Limb (tissue), 2 donors: ENCODE measurements at regions not wholly inside any gene's neighbourhood (a gene's known extent, or its start where the extent isn't known, plus 50 kb on each side); places are given as distances from the start of the nearest gene placed in this dataset.
A peak's percentile ranks its signal among the peaks of the same experiment; 100 is the strongest.
"Not testable (repeated sequence)": the region's sequence is repeated elsewhere in the genome, so short reads cannot be mapped to it uniquely, and the experiment has no call there.

Source experiments
- DNase-seq, 2 donors: peaks; one replicate each; pipeline ENCODE4 v3.0.0-alpha.2; 2016; ENCODE audit errors: extremely low spot score in 2 of 2

DNA sequence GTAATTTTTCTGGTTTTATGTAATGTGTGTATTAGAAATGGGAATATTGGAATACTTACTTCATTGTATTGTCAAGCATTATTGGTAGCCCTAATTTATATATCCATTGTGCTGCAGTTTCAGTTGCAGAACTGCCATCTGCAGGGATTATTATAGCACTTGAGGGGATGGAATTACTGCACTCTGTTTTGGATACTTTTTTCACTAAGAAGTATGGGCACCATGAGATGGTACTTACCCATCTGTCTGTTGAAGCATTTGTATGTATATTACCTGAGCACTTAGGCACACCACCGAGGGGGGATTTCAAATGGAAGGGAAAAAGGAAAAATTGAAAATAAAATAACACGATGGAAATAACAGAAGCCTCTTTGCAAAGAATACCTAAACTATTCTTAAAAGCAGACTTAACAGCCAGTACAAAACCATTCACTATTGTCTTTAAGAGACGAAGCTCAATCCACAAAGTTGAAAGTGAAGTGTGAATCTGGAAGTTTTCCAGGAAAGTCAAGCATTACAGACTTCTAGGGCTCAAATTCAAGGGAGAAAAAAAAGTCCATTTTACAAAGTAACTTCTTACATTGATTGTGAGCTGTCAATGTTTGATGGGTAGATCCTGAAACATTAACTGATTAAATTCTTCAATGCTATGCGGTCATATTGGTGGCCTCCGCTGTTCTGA lies 318.7 kb downstream of the SOX4 start:
- DNase-seq = no peak

DNA sequence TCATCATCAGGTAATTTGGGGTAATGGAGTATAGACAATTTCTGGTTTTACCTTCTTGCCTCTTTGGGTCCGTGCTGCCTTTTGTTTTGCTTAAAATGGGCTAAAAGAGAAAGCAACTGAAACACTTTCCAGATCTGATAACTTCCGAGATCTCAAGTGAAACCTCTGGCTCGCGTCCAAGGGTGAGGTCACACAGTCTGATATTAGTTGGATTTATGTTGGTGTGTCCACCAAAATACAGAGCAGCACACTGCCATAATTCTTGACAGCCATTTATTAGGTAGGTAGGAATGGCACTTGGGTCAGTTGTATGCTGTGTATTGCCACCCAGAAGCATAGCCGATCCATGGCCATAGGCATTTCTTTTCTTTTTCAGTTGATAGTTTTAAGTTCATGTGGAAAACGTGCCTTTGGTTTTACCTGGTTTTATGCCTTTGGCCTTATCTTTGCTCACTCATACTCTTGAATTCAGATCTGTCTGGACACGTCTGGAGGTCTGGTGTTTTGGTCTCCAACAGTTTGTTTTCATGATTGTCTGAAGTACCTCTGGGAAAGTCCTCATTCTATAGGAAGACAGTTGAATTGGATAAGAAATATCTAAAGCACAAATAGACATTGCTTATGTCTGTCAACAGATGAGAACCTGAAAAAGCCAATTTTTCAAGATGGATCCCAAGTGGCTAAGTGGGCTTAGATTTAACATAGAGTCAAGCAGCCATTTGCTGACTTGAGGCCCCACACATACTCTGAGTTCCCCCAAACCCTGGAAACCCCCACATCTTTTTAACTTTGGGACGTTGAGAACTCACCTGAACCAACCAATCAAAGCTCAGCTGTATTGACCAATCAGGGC lies 320.8 kb downstream of the SOX4 start:
- peak in 1 of 2 donors; percentile 51 for DNase-seq

DNA sequence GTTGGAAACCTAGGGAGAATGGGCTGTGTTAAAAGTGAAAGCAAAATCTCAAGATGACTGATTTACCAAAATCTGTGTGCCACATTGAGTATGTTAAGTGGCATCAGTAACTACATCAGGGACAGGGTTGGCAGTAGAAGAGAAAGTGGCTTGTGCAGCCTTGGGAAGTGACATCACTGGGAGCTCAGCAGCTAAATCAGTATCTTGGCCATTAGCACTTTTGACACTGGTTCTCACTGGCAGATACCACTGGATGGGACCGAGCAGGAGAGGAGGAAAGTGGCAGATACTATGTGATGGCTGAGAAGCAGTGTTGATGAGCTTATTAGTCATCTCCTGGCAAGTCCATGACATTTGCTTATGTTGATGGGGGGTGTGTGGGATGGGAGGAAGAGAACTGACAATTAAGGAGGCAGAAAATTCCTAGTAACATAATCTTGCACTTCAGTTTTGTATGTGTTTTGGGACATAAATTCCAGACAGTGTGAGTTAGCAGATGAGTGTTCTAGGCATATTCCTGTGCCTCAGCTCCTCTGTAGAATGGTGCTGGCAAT lies 322.2 kb downstream of the SOX4 start:
- no peak for DNase-seq

DNA sequence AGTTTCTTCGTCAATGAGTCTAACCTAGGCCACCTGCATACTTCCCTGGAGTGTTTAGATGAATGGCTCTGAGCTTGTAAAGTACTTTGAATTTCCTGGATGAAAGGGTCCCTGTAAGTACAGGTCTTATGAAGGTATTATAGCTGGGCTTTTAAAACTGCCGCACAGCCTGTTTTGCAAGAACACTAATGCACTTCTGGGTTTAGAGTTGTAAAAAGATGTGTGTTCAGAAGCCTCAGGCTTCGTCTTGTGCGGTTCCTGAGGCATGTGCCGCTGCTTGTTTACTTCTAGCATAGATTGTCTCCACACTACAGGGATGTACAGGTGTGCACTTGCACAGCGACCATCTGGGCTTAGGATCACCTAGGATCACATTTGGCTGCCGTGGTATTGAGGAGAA lies 324.5 kb downstream of the SOX4 start:
- DNase-seq = no peak

DNA sequence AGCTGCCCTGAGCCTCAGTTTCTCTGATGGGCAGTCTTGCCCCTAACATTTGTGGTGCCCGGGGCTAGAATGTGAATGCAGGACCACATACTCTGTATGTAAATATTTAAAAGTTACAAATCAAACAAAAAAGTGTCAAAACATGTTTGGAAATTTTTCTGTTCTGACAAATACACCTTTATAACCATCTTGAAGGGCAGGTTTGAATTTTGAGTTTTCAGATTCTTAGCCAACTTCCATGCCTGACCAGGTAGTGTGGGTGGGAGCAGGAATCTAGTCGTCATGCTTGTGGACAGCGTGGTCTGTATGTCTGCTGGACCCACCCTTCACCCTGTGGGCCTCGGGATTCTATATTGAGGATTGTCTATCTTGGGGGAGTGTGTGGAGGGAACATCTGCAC lies 325.1 kb downstream of the SOX4 start:
- no peak for DNase-seq

DNA sequence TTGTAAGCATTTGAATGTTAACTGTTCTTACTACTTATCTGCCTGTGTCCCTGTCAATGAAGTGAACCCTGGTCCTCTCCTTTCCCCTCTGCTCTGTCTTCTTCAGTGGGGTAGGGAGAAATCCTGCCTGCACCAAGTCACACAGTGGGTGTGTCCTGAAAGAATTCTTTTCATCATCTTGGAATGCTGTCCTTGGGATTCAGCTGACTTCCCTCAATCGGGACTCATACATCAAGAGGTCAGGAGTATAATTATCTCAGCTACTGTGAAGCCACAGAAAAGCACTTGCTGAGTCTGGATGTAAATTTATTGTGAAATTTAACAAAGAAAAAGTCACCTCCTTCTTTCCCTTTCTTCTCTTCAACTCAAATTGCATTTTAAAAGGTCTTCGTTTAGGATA lies 328.5 kb downstream of the SOX4 start:
- DNase-seq = no peak

DNA sequence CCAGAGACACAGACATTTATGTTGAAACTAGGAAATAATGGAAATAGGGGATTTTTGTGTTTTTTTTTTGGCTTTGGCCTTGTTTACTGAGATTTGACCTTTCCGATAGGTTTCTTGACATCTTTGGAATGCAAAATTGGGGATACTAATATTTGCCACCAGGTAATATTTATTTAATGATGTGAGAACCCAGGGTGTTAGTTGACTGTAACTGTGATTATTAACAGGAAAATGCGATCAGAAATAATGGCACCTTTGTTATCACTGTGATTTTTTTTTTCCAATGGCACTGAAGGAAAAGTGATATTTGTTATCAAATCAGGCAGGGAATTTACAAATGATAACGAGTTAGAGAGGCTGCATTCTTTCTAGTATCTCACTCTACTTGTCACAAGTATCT lies 330.5 kb downstream of the SOX4 start:
- DNase-seq = no peak

DNA sequence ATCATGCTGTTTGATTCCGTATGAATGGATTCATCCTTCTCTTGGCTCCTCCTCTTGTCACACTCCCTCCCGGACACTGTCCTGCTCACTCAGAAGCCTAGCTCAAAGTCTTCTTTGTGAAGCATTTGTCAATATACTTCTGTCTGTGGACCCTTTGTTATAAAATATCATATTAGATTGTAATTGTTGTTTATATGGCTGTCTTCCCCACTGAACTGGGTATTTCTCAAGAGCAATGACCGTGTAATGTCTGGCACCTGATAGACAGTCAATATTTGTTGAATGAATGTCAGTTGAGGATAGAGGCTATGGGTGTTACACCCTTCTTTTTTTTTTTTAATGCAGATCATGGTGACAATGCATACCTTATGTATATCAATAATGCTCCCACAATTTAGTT lies 335.3 kb downstream of the SOX4 start:
- no peak for DNase-seq

DNA sequence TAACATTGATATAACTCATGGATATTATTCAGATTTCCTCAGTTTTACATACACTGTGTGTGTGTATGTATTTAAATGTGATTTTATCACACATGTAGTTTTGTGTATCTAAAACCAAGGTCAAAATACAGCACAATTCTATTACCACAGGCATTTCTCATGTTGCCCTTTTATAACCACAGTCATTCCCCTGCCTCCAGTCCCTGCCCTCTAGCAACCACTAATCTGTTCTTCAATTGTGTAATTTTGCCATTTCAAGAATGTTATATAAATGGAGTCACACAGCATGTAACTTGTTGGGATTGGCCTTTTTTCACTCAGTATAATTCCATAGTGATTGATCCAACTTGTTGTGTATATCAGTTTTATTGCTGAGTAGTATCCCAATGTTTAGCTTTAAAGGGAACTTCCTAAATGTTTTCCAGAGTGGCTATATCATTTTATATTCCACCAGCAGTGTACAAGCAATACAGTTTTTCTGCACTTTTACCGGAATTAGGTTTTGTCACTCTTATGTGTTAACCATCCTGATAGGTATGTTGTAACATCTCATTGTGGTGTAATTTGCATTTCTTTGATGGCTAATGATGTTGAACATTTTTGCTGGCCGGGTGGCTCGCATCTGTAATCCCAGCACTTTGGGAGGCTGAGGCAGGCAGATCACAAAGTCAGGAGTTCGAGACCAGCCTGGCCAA lies 338.2 kb downstream of the SOX4 start:
- DNase-seq = no peak

DNA sequence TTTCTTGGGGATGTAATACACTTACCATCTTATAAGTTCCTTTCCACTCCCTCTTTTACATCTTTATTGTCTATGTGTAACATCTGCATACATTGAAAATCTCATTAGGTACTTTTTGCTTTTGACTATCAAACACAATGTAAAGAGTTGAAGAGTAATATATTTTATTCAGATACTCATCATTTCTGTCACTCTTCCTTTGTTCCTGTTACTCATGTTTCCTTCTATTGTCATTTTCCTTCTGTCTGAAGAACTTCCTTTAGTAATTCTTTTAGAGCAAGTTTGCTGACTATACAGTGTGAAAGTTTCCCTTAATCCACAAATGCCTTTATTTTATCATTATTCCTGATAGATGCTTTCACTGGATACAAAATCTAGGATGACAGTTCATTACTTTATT lies 339.8 kb downstream of the SOX4 start:
- no peak for DNase-seq

DNA sequence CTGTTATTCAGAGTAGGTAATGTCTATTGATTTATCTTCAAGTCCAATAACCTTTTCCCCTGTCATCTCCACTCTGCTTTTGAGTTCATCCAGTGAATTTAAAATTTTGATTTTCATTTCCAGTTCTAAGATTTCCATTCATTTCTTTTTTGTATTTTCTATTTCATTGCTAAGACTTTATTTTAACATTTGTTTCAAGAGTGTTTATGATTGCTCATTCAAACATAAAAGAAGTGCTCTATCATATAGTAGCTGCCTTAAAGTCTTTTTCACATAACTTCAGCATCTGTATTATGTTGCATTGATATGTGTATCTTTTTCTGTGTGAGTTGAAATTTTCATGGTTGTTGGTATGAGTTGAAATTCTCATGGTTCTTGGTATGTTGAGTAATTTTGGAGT lies 341.6 kb downstream of the SOX4 start:
- no peak for DNase-seq

DNA sequence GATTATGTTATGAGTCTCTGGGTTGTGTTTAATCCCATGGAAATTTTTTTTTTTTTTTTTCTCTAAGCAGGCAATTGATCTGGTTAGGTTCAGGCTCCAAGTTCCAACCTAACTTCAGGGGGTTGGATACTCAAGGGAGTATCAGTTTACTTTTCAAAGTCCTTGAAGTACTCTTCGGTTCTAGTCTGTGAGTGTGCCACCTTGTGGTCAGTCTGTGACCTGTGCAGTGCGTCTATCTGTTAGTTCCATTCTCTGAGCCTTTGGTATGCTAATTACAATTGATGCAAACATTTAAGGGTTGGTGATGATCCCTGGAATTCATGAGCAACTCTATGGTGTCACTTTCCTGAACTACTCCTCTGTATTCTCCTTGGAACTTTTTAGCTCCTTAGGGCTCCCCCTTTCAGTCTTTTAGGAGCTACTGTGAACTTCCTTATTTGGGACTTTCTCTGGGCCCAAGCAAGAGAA lies 342.0 kb downstream of the SOX4 start:
- no peak for DNase-seq

DNA sequence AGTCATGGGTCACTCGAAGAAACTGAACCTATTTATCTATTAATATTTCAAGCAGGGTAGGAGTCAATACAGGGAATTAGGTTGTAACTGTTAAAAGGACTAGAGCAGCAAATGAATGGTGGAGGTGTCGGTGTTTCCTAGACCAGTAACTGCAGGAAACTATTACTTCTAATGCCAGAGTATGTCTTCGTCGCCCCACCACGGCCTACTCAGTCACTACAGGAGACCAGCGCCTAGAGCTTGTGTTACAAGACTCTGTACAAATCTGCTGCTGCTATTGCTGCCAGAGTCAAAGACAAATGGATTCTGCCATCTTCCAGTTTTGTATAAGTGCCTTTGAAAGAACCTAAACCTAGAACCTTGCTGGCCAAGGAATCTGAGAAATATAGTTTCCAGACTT lies 343.9 kb downstream of the SOX4 start:
- no peak for DNase-seq

DNA sequence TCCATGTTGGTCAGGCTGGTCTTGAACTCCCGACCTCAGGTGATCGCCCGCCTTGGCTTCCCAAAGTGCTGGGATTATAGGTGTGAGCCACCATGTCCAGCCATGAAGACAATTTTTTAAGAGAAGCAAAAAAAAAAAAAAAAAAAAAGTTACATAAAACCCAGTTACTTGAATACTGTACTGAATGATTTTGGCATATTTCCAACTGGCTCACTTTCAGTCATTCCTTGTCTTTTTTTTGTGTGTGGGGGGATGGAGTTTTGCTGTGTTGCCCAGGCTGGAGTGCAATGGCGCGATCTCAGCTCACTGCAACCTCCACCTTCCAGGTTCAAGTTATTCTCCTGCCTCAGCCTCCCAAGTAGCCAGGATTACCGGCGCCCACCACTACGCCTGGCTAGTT lies 345.5 kb downstream of the SOX4 start:
- not testable (repeated sequence) for DNase-seq

DNA sequence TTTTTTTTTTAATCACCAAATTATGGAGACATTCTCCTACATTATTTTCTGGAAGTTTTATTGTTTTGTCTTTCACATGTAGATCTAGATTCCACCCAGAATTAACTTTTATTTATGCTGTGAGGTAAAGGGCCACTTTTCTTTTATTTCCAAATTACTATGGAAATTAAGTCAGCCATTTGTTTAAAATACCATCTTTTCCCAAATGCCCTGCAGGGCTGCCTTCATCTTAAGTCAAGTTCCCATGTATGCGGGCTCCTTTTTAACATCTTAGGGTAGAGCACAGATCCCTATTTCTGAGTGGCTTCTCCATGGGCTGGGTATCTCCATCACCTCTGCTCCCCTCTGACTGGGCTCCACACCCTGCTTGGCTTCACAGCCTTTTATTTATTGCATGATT lies 348.4 kb downstream of the SOX4 start:
- DNase-seq = no peak

DNA sequence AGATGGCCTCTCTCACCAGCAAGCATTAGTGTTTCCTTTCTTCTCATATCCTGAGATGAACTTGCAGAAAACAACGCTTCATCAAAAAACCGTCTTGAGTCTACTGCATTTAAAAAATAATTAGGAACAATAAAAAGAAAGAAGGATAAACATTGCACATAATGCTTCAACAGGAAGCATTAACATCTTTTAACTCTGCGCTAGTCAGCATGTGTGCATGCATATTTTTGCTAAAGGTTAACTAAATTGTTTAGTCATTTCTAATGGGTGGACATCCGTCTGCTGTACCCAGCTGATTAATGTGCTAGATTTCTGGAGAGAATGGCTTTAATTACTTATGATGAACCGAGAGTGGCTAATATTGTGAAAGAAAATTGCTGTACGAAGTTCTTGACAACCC lies 349.3 kb downstream of the SOX4 start:
- no peak for DNase-seq

DNA sequence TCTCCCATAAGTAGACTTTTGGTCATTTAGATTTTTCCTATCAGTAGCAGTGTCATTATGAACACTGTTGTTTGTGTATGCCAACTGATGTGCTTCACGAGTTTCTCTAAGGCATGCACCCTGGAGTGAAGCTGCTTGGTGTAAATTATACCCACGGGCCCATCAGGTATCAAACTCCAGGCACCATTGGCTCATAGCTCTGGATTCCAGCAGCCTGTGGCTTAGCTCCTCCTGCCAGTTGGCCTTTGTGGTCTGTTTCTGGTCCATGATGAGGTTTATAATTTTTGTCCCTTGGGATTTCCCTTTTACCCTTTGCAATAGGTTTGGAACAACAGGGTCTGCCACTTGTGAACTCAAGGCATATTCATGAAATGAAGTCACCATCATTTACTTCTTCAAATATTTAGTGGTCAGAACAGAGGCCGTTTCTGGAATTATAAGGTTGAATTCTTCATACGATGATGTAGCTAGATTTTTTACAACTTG lies 350.5 kb downstream of the PRL start:
- no peak for DNase-seq

DNA sequence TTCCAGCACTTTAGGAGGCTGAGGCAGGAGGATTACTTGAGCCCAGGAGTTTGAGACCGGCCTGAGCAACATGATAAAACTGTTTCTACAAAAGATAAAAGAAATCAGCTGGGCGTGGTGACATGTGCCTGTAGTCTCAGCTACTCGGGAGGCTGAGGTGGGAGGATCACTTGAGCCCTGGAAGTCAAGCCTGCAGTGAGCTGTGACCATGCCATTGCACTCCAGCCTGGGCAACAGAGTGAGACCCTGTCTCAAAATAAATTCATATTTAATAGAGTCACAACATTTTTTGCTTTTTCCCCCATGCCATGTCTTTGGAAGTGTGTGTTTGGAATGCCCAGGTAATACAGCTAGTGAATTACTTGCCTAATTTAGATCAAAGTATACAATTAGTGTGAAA lies 349.6 kb downstream of the PRL start:
- not testable (repeated sequence) for DNase-seq

DNA sequence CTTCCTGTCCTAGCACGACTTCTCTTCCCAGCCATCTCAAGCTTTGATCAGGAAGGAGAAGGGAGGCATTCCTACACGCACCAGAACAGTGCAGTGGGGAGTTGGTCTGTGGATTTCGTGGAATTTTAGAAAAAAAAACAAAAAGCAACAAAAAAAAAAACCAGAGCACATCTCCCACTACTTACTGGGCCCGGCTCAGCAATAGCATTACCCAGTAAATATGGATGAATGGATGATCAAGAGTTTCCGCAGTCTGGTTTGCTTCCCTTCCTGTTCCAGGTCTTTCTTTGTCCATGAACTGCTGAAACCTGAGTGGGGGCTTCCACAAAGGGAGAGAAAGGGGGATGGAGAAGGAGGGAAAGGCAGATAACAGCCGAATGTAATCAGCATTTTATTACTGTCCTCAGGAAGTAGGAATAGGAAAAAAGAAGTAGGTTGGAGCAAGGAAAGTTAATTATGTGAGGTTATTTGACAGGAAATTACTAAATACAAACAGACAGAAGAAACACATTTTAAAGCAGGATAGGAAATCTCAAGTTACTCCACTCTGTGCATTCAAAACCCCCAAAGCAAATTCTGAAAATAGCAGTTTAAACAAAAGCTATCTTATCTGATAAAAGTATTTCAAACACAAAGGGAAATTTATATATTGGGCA lies 349.0 kb downstream of the PRL start:
- DNase-seq = no peak

DNA sequence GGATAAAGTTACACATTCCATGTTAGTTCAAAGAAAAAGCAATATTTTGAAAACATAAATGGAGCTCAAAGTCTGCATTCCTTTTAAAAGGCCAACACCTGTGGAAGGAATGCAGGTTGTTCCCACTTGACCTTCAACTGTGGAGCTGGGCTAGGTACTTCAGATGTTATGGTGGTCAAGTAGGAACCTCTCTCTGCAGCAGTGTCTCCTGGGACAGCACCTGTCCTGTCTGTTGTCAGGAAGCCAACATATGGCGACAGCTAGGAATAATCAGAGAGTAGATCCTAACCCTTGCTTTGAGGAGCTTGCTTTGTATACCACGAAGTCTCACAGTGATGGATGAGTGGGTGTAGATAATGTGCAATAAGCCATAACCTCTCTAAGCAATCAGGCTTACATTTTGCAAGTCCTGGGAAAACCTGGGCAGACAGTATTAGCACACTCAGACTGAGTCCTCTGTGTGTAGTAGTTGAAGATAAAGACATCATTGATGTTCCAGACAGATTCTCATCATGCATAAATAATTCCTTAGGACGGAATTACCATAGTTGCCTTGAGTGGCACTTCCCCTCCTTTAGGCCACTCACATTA lies 347.5 kb downstream of the PRL start:
- DNase-seq = no peak

DNA sequence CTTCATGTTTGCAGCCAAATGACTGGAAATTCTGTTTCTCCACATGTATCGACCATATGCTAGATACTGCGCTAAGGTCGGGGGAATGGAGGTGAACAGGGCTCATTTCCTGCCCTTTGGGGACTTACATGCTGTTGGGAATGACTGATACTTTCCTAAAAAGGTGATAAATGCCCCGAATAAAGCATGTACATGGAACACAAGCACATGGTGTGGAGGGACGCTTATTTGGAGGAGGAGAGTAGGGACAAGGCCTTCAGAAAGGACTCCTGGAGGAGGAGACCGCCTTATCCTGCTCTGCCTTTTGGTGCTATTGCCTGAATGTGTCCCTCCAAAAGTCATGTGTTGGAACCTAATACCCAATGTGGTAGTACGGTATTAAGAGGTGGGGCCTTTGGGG lies 344.5 kb downstream of the PRL start:
- DNase-seq = no peak
